SIG-M5 (cell line): ENCODE measurements at regions not wholly inside any gene's neighbourhood (a gene's known extent, or its start where the extent isn't known, plus 50 kb on each side); places are given as distances from the start of the nearest gene placed in this dataset.
"Not testable (repeated sequence)": the region's sequence is repeated elsewhere in the genome, so short reads cannot be mapped to it uniquely, and the experiment has no call there.

Source experiments
- DNase-seq: peaks from one replicate; lab custom pipeline; 2025; lab: John Stamatoyannopoulos, UW

DNA sequence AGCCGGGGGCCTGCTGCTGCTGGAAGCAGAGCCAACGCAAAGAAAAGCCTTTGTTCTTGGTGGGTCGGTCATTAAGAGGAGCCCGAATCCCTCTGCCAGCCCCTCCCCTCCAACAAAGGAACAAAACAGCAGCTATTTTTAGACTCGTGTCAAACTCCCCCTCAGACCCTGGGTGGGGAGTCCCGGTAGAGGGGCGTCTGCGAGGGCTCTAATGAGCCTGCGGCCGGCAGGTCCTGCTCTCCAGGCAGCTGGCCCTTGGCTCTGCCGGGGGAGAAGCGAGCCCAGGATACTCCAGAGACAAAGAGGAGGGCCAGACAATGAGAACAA is 114.0 kb downstream of the LHX2 start:
- DNase-seq, result no peak

DNA sequence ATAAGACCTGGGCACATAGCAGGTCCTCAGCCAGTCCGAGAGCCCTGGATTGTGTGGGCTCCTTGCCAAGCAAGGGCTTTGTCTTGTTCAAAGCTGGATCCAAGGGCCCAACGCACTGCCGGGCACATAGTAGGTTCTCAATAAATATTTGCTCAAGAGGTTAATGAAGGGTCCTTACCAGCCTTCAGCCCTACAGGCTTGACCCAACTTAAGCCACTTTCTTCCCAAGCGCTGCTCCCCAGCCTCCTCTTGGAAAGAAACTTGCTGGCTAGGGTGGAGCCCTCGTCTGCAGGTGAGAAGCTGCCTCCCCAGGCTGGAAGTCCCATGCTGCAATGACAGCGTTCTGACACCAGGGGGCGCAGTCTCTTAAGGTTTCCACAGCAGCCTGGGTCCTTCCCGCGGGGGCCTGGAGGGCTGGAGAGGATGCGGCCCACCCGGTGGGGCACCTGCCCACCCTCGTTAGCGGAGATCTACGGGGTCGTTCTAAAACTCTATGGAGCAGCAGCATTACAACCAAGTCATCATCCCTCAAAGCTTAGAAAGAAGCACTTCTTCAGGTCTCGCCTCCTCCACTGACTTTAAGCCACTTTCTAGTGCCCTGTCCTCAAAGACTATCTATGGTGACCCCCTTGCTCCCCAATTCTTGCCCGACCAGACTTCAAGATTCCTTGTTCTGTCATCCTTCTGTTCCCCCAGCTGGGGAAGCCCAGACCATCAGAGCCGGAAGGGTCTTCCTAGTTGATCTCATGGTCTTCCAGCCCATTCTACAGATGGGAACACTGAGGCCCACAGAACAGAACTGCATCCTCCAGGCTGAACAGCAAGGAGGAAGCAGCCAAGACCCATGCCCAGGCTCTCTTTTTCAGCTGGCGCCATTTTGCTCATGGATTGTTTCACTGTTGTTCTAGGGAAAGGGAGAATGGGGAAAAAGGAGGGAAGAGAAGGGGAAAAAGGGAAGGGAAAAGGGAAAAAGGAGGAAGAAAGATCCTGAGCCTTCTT is 115.4 kb downstream of the LHX2 start:
- DNase-seq, result no peak

DNA sequence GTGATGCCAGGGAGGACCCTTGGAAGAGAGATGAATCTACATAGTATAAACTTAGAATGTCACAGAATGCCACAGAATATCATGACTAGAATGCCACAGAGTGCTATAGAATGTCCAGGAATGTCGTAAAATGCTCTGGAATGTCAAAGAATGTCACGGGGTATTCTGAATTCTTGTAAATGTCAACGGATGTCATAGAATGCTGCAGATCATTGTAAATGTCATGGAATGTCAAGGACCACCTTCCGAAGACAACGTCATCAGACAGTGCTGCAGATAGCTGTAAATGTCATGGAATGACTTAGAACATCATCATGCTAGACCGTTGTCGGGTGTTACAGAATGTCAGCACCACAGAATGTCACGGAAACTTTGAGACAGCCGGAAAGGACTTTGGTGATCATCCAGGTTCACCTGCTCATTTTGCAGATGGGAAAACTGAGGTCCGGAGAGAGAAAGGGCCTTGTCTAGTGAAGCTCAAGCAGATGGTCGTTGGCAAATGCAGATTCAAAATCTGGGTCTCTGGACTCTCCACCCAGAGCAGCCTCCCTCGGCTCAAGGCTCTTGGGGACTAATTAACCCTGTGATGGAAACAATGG is 117.1 kb downstream of the LHX2 start:
- no peak for DNase-seq

DNA sequence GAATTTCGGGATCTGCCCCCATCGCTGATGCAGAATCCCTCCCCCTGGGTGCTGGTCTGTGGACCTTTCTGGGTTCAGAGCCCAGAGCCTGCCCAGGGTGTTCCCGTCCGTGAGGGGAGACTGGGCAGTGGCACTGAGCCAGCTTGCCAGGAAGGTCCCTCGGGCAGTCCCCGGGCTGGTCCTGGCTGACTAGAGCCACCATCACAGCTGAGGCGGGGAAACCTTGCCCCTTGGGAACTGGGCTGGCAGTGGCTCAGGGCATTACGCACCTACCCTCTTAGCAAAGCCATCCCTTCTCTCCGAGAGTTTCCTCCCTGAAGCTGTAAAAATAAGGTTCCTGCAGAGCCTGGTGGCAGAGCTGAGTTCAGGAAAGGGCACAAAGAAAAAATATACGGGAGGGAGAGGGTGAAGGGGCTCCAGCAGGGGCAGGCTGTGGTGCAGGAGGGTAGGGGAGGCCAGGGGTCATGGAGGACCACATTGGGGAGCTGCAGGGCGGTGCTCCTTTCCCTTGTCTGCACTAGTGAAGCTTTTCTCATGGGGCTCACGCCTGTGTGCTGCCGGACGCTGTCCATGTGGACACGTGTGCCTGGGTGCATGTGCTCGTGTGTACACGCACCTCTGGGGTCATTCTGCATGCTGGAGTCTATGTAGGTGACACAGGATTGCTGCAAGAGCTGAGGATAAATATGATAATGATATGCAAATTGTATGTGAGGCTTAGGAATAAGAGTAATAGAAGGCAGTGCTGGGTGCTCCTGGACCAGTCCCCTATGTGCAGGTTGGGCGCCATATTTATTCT is 118.9 kb downstream of the LHX2 start:
- DNase-seq, result no peak

DNA sequence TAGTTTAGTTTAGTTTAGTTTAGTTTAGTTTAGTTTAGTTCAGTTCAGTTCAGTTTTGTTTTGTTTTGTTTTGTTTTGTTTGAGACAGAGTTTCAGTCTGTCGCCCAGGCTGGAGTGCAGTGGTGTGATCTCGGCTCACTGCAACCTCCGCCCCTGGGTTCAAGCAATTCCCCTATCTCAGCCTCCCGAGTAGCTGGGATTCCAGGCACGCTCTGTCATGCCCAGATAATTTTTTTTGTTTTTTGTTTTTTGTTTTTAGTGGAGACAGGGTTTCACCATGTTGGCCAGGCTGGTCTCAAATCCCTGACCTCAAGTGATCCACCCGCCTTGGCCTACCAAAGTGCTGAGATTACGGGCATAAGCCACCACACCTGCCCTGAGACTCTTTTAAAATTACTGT is 120.0 kb downstream of the LHX2 start:
- DNase-seq, result not testable (repeated sequence)

DNA sequence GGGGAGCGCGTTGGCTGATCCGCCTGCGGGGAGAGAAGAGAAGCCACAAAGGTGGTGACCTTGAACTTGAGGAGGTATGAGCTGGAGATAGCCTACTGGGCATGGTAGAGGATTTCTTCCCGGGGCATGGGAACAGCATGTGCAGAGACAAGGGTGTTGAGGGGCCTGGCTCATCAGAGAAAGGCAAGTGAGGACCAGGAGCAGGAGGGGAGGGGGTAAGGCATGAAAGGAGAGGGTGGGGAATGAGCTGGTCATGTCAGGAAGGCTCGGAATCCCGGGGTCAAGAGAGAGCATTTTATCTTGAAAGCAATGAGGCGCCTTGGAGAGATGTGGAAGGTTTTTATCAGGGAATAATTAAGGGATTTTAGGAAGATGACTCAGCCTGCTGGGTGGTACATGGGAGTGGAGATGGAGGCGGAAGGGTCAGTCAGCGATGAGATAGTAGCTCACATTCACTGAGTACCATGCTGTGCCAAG is 121.1 kb downstream of the LHX2 start:
- no peak for DNase-seq

DNA sequence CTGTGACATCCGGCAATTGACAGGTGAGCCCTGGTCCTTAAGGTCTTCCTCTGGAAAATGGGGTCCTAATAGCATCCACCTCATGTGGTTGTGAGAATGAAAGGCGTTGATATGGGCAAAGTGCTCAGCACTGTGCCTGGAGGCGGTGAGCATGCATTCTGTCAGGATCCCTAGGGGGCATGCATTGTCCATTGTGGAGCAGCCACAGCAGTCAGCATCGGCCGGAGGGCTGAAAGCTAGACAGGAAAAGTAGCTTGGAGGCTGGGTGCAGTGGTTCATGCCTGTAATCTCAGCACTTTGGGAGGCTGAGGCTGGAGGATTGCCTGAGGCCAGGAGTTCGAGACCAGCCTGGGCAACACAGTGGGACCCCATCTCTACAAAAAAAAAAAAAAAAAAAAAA is 122.2 kb downstream of the LHX2 start:
- no peak for DNase-seq

DNA sequence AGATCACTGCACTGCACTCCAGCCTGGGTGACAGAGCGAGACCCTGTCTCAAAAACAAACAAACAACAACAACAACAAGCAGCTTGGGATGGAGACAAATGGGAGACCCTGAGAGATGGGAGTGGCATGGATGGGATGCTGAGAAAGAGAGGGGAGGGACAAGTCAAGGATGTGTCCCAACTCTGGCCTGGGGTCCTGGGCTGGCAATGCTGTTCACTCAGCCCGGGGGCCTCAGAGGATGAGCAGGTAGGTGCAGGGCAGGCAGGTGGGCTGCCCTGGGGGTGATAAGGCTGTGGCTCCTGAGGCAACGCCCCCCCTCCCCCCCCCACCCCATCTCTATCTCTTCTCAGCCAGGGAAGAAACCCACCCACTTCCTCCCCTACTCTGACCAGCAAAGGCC is 123.0 kb downstream of the LHX2 start:
- DNase-seq, result no peak

DNA sequence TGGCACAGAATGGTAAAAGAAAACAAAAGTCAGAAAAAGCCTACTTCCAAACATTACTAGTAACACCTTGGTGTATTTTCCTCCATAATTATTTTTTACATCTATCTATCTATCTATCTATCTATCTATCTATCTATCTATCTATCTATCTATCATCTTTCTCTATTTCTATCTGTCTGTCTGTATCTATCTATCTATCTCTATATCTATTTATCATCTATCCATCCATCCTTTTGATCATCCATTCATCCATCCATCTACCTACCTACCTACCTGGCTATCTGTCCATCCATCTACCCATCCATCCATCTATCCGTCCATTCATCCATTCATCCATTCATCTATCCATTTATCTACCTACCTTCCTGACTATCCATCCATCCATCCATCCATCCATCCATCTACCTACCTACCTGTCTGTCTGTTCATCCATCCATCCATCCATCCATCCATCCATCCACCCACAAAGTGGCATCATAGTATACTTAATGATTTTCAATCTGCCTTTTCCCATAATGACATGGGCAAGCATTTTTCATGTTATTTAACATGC is 121.9 kb upstream of the NEK6 start:
- no peak for DNase-seq

DNA sequence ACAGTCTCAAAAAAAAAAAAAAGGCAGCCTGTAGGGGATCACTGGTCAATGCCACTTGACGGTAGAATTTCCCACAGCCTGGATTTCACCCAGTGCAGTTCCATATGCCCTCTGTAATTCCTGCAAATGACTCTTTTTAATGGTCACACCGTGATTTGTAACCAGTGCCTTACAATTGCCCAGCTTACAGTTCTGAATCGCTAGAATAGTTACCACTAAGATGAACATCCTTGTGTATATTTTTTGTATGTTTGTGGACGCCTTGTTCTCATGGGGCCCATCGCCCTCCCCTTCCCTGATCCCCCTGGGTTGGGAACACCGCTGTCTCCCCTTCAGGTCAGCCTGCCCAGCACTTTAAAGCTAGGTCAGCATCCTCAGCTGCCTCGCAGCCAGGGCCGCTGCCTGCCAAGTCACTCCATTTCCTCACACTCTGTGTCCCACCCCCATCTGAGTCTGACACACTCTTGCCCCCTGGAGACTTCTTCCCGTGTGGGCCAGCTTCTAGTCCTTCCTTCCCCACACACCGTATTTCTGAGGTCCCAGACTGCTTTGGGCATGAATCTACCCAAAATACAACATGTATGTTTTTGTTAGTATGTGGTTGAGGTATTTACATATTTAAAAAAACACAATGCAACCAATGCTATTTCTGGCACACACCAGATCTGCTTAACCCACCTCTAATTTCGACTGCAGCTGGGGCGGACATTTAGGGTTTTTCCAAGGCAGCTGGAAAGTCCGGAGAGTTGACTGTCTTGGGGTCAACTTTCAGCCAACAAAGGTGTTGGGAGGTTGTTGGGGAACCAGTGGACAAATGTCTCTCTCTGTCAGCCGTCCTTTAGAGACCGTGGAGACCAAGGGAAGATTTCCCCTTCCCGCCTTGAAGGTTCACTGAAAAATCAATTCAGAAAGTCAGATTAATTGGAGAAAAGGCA is 120.5 kb upstream of the NEK6 start:
- DNase-seq, result no peak

DNA sequence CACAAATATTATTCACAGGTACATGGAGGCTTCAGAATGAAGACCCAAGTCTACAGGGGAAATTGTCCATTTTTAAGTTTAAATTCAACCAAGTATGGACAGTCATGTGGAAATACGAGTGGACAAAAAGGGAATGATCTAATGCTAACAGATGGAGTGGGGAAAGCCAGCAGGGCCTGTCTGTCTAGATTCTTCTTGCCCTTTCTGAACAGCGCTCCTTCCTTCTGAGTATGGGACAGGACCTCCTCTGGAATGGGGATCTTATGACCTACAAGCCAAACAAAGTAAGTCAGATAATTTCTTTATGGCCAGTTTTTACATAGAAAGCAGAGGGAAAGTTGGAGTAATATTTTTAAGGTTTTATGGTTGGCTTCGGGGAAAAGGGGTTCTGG is 119.8 kb upstream of the NEK6 start:
- no peak for DNase-seq

DNA sequence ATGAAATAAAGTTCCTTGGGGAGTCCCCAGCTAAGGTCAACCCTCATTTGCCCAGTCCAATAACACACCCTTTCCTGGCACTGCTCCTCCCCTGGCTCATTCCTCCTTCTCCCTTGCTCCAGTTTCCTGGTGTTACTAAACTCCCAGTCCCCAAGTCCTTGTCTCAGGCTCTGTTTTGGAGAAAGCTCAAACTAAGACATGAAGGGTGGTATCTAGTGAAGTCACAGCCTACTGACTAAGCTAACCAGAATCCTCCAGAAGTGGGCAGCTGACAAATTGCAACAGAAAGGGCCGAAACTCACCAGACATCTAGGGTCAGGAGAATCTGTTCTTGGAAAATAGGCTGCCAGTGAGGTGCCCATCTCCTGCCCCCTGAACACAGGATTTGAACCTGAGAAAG is 118.7 kb upstream of the NEK6 start:
- DNase-seq, result no peak

DNA sequence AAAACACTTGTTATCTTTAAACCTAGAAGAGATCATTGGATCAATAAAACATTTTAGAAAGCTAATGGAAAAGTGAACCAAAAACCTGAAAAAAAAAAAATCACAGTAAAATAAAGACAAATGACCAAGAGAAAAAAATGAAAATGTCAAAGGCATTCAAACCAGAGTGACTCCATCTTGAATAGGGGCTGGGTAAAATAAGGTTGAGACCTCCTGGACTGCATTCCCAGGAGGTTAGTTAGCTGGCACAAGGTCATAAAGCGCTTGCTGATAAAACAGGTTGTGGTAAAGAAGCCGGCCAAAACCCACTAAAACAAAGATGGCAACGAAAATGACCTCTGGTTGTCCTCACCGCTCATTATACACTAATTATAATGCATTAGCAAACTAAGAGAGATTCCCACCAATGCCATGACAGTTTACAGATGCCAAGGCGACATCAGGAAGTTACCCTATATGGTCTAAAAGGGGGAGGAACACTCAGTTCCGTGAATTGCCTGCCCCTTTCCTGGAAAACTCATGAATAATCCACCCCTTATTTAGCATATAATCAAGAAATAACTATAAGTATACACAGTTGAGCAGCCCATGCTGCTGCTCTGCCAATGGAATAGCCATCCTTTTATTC is 116.7 kb upstream of the NEK6 start:
- no peak for DNase-seq

DNA sequence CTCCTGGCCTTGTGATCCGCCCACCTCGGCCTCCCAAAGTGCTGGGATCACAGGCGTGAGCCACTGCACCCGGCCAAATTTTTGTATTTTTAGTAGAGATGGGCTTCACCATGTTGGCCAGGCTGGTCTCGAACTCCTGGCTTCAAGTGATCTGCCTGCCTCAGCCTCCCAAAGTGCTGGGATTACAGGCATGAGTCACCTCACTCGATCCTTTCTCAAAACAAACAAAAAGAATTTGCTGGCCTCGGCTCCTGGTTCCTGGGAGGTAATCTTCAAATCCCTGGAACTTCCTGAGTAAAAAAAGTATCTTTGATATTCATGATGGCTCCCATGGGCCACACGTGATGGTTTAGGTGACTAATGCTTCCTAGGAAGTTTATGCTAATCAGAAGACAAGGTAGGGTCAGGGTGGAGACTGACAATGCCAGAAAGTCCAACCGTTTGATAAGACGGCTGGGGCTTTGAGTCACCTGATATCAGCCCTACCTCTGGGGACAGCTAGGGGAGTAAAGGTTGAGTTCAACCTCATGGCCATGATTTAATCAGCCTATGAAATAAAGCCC is 113.1 kb upstream of the NEK6 start:
- not testable (repeated sequence) for DNase-seq

DNA sequence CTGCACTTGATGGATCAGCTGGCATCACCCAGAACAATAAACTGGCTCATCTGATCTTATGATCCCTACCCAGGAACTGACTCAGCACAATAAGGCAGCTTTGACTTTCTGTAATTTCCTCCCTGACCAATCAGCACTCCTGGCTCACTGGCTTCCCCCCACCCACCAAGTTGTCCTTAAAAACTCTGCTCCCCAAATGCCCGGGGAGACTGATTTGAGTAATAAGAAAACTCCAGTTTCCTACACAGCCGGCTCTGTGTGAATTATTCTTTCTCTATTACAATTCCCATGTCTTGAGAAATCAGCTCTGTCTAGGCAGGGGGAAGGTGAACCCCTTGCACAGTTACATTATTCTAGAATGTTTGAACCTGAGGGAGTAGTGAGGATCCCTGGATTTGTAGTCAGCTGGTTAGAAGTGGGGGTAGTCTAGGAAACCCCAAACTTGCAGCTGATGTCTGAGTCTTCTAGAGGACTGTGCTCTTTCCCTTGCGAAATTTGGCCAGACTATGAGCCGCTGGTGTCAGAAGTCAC is 111.7 kb upstream of the NEK6 start:
- DNase-seq, result no peak

DNA sequence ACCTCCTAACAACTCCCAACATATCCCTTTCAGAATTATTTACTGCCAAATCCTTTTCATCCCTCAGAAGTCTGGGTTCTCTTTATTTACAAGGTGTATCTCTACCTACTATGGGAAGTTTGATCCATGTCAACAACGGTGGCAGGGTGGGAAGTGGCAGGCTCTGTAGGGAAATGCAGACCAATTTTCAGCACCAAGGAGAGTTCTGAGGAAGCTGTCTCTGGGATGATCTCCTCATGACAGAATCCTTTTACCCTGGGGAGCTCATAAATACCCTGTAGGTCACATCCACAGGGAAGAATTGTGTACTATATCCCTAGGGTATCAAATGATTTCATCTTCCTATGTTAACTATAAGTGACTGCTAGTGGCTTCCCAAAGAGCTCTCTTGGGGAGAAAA is 107.8 kb upstream of the NEK6 start:
- DNase-seq, result no peak

DNA sequence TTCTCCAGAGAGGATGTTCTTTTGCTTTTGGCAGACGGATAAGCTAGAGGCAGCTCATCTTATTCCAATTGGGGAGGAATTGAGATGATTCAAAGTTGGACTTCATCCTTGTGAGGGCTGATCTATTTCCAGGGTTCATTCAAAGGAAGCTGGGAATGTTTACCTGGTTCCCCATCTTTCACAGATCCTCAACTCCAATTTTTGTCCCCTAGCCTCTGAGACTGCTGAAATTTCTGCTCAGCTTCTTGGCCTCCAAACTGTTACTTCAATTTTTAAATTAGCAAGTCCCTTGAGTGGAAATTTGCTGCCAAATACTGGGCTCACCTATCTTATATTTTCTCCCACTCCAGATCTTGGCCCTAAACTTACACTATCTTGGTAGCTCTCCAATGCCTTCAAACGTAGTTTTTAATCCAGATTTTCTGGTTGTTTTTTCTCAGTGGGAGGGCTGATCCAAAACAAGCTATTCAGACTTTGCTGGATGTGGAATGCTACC is 93.9 kb upstream of the NEK6 start:
- DNase-seq, result no peak

DNA sequence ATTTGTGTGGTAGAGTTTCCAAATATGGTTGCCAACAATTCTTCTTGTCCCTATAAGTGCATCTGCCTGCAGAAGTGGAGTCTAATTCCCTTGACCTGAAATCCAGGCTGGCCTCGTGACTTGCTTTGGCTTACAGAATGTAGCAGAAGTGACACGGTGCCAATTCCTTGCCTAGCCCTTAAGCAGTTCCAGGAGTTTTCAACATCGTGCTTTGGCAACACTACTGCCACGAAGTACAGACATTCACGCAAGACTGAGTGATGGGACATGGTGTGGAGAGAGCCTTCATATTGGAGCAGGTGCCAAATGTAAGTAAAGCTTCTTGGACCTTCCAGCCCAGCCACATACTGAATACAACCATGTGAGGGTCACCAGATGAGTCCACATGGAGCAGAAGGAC is 92.9 kb upstream of the NEK6 start:
- no peak for DNase-seq

DNA sequence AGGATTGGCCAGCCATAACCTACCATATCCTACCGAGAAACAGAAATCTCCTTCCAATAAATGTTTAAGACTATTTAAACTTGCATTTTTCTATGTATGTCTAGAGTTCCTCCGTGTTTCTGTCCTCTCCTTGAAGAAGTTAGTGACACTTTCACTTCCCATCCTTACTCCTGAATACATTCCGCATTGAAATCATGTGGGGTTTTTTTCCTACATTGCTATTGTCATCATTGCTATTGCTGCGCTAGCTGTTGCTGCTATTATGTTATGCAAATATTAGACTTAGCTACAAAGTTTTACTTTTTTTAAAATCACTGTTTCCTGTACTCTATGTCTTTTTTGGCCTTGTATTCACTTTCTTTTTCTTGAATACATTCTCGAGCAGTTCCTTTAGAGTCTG is 83.3 kb upstream of the NEK6 start:
- no peak for DNase-seq

DNA sequence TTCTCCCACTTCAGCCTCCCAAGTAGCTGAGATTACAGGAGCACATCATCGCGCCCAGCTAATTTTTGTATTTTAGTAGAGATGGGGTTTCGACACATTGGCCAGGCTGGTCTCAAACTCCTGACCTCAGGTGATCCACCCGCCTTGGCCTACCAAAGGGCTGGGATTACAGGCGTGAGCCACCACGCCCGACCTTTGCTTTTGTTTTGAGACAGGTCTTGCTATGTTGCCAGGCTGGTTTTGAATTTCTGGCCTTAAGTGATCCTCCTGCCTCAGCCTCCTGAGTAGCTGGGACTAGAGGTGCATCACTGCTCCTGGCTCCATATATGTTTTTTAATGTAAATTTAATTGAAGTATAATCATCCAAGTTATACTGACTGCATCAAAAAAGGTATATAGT is 80.2 kb upstream of the NEK6 start:
- DNase-seq, result not testable (repeated sequence)
